ENCODE measurements at regions not wholly inside any gene's neighbourhood (a gene's known extent, or its start where the extent isn't known, plus 50 kb on each side); places are given as distances from the start of the nearest gene placed in this dataset.
A peak's percentile ranks its signal among the peaks of the same experiment; 100 is the strongest.

- Histone ChIP-seq H3K4me3 (no peak overlapping the region), H3K27me3 (no peaks in the 10 kb centered on the region), H3K9ac (no peak overlapping the region), H3K4me1 (peaks cover 12% of the 10 kb centered on the region; the same call in 1 of the 2 replicates), H4K20me1 (no peaks in the 10 kb centered on the region), H3K4me2 (peak overlapping the region; percentile 15; the same call in 1 of the 2 replicates), H3K36me3 (peaks cover 61% of the 10 kb centered on the region), H3K27ac (no peak overlapping the region), H3K9me3 (peaks cover 24% of the 10 kb centered on the region)
- no peak for TF ChIP-seq Cebpa-rat (IDR thresholded peaks at IDR 0.05)
These were observed 129.8 kb downstream of the BUB3 start for GRCh38 chr10:123284022-123284421.

DNA sequence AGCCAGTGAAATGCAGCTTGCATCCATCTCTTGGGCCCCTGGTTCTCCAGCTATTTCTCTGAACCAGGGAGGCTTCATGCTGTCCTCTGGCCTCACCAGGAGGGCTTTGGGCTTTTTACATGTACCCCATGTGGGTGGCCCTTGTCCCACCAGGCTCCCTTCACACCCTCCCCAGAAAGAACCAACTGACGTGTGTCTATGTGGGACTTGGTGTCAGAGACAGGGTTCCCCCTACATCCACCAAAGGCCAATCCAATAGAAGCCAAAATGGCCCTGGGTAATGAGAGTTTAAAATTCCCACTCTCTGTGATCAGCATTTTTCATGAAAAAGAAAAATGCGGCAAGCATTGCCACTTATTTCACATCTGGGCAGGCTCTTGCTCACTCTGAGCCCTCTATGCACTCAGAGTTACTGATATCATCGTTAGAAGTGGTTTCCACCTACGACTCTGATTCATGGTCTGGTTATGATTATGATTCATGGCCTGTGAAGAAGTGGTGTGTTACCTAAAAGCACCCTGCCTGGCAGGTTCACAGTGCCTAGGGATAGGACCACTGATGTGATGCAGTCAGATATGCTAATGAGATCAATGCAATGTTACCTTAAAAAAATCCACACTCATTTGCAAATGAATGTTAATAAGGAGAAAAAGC is 133.5 kb downstream of the BUB3 start:
- H3K4me2 ChIP-seq, result no peak overlapping the region
- peaks cover 58% of the 10 kb centered on the region for H3K36me3 ChIP-seq
- H3K4me3 ChIP-seq, result no peak overlapping the region
- H3K9ac ChIP-seq, result no peak overlapping the region
- peaks cover 12% of the 10 kb centered on the region; the same call in 1 of the 2 replicates for H3K4me1 ChIP-seq
- H4K20me1 ChIP-seq, result no peaks in the 10 kb centered on the region
- no peak overlapping the region for H3K27ac ChIP-seq
- no peaks in the 10 kb centered on the region for H3K27me3 ChIP-seq
- peaks cover 30% of the 10 kb centered on the region for H3K9me3 ChIP-seq
- no peak for TF ChIP-seq Cebpa-rat (IDR thresholded peaks at IDR 0.05)

GRCh38 chr10:123289432-123289831 is 135.2 kb downstream of the BUB3 start:
- Histone ChIP-seq H3K36me3 (peaks cover 50% of the 10 kb centered on the region; the same call in 1 of the 2 replicates), H4K20me1 (no peaks in the 10 kb centered on the region), H3K4me2 (no peak overlapping the region), H3K27ac (no peak overlapping the region), H3K9ac (no peak overlapping the region), H3K4me3 (no peak overlapping the region), H3K27me3 (no peaks in the 10 kb centered on the region), H3K9me3 (peaks cover 26% of the 10 kb centered on the region), H3K4me1 (peaks cover 7% of the 10 kb centered on the region; the same call in 1 of the 2 replicates)
- TF ChIP-seq Cebpa-rat (IDR thresholded peaks at IDR 0.05), result no peak

DNA sequence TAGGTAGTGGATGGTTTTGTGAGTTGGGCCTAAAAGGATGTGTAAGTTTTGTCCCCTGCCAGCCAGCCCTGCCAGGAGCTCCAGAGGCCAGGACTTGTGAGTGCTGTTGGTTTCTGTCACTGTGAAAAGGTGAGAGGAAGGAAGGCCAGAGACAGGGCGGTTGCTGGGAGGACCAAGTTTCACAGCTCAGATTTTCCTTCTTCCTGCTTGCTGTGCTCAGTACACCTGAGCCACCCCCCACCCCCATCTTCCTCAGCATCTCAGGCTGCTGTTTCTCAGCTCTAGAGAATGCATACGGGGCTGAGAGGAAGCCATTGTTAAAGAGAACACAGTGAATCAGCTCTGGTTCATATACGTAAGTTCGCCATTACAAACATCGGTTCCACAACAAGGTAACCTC is 139.9 kb downstream of the BUB3 start:
- Histone ChIP-seq H3K27me3 (no peaks in the 10 kb centered on the region), H3K27ac (no peak overlapping the region), H3K9ac (no peak overlapping the region), H3K4me3 (no peak overlapping the region), H3K9me3 (peaks cover 39% of the 10 kb centered on the region), H4K20me1 (no peaks in the 10 kb centered on the region), H3K4me2 (no peak overlapping the region), H3K36me3 (peaks cover 26% of the 10 kb centered on the region), H3K4me1 (no peaks in the 10 kb centered on the region)
- no peak for TF ChIP-seq Cebpa-rat (IDR thresholded peaks at IDR 0.05)

DNA sequence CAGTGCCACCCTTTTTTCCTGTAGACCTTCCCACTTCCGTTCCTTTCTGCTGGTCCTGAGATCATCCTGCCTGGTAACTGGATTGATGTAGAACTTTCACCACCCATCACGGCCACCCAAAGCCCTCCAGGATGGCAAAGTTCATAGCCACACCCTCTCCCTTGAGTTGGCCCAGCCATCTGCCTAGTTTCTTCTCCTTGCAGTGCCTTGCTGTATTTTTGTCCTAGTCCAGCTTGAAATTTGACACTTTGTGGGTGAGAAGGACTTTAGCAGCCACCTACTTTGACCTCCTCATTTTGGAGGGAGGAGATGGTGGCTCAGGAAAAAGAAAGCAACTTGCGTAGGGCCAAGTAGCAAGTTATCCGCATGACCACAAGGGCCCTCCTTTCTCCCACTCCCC is 140.7 kb downstream of the BUB3 start:
- TF ChIP-seq Cebpa-rat (IDR thresholded peaks at IDR 0.05), result no peak
- Histone ChIP-seq H3K27ac (no peak overlapping the region), H3K4me1 (no peaks in the 10 kb centered on the region), H3K4me3 (no peak overlapping the region), H4K20me1 (no peaks in the 10 kb centered on the region), H3K9ac (no peak overlapping the region), H3K27me3 (no peaks in the 10 kb centered on the region), H3K36me3 (peaks cover 18% of the 10 kb centered on the region), H3K4me2 (no peak overlapping the region), H3K9me3 (peaks cover 32% of the 10 kb centered on the region)

GRCh38 chr10:123295644-123296043 is 141.4 kb downstream of the BUB3 start:
- H3K4me3 ChIP-seq, result no peak overlapping the region
- peaks cover 15% of the 10 kb centered on the region for H3K36me3 ChIP-seq
- no peak overlapping the region for H3K27ac ChIP-seq
- H3K9ac ChIP-seq, result no peak overlapping the region
- H3K4me1 ChIP-seq, result peaks cover under 1% of the 10 kb centered on the region
- no peaks in the 10 kb centered on the region for H4K20me1 ChIP-seq
- H3K9me3 ChIP-seq, result peaks cover 26% of the 10 kb centered on the region
- no peaks in the 10 kb centered on the region for H3K27me3 ChIP-seq
- H3K4me2 ChIP-seq, result no peak overlapping the region
- TF ChIP-seq Cebpa-rat (IDR thresholded peaks at IDR 0.05), result no peak

GRCh38 chr10:123297175-123297574 is 143.0 kb downstream of the BUB3 start:
- Histone ChIP-seq H3K36me3 (peaks cover 15% of the 10 kb centered on the region), H3K9me3 (peaks cover 27% of the 10 kb centered on the region), H3K4me1 (peaks cover 13% of the 10 kb centered on the region), H3K4me3 (no peak overlapping the region), H3K9ac (no peak overlapping the region), H3K4me2 (no peak overlapping the region), H3K27me3 (no peaks in the 10 kb centered on the region), H3K27ac (no peak overlapping the region), H4K20me1 (no peaks in the 10 kb centered on the region)
- TF ChIP-seq Cebpa-rat (IDR thresholded peaks at IDR 0.05), result no peak

- H4K20me1 ChIP-seq, result no peaks in the 10 kb centered on the region
- H3K27ac ChIP-seq, result no peak overlapping the region
- peaks cover 15% of the 10 kb centered on the region for H3K36me3 ChIP-seq
- H3K4me1 ChIP-seq, result peaks cover 13% of the 10 kb centered on the region
- no peak overlapping the region for H3K4me3 ChIP-seq
- H3K27me3 ChIP-seq, result no peaks in the 10 kb centered on the region
- H3K9ac ChIP-seq, result no peak overlapping the region
- no peak for TF ChIP-seq Cebpa-rat (IDR thresholded peaks at IDR 0.05)
- H3K4me2 ChIP-seq, result no peak overlapping the region
- H3K9me3 ChIP-seq, result peaks cover 30% of the 10 kb centered on the region
These were observed 144.4 kb downstream of the BUB3 start for GRCh38 chr10:123298583-123298982.

- Histone ChIP-seq H3K27ac (no peak overlapping the region), H3K4me3 (no peak overlapping the region), H3K4me1 (peaks cover 13% of the 10 kb centered on the region), H3K9me3 (peaks cover 26% of the 10 kb centered on the region), H4K20me1 (no peaks in the 10 kb centered on the region), H3K36me3 (peaks cover 9% of the 10 kb centered on the region), H3K4me2 (no peak overlapping the region), H3K27me3 (no peaks in the 10 kb centered on the region), H3K9ac (no peak overlapping the region)
- TF ChIP-seq Cebpa-rat (IDR thresholded peaks at IDR 0.05), result no peak
These were observed 145.4 kb downstream of the BUB3 start for GRCh38 chr10:123299598-123299997.

DNA sequence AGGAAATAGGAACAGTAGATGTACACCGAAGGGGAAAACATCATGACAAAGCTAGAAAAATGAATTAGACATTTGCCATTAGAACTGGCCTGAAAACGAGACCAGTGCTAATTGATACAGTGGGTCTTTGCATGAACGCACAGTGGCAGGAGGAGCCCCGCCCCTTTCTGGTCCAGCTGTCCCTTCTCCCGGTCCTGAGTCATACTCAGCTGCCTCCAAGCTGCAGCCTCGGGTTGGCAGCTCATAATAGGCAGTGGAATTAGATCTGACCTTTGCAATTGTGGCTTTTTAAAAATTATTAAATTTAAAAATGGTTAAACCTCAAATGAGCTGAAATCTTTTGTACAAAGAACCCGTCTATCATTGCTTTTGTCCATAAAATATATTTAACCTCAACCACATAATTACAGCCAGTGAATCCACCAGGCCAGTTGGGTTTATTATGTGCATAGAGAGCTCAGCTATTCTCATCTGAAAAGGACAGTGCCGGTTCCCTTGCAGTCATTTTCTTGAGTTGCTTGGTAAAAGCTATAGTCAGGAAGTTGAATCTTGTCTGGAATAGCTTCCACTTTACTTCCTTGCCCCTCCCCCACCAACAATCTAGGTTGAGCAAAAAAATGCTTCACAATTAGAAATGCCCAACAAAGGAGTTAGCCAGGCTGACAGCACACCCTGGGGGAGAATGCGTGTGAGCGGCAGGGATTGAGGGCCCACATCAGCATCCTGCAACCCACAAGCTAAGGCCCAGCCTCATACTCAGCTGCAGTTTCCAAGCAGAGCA is 147.1 kb downstream of the BUB3 start:
- Histone ChIP-seq H3K9ac (no peak overlapping the region), H3K4me2 (peak overlapping the region; percentile 35), H3K27ac (no peak overlapping the region), H3K4me3 (no peak overlapping the region), H3K9me3 (peaks cover 10% of the 10 kb centered on the region; the same call in 1 of the 2 replicates), H3K27me3 (no peaks in the 10 kb centered on the region), H3K4me1 (peaks cover 13% of the 10 kb centered on the region), H3K36me3 (no peaks in the 10 kb centered on the region; the same call in 1 of the 2 replicates), H4K20me1 (no peaks in the 10 kb centered on the region)
- no peak for TF ChIP-seq Cebpa-rat (IDR thresholded peaks at IDR 0.05)

Measured in BLaER1 (cell line).